HG03439 (cell line): ENCODE measurements at regions not wholly inside any gene's neighbourhood (a gene's known extent, or its start where the extent isn't known, plus 50 kb on each side); places are given as distances from the start of the nearest gene placed in this dataset.
"Not testable (repeated sequence)": the region's sequence is repeated elsewhere in the genome, so short reads cannot be mapped to it uniquely, and the experiment has no call there.

Experiments
- ATAC-seq: cut with Tn5 transposase; IDR thresholded peaks from one replicate; pipeline ENCODE4 v1.9.1; 2021; ENCODE audit warnings: mild to moderate bottlenecking, moderate library complexity; ENCODE audit not compliant: unreplicated experiment

- no peak for ATAC-seq
Observed at GRCh38 chr3:190193210-190193609, 72.5 kb upstream of the P3H2 start.

- no peak for ATAC-seq
Observed at GRCh38 chr3:190192739-190193138, 72.0 kb upstream of the P3H2 start.

GRCh38 chr3:190192087-190192486, 71.4 kb upstream of the P3H2 start:
- no peak for ATAC-seq

GRCh38 chr3:190188197-190188596, 67.5 kb upstream of the P3H2 start:
- ATAC-seq, result no peak

- ATAC-seq, result no peak
Observed at GRCh38 chr3:190183121-190183520, 62.4 kb upstream of the P3H2 start.

- no peak for ATAC-seq
Observed at GRCh38 chr3:190182418-190183043, 61.8 kb upstream of the P3H2 start.

GRCh38 chr3:190180268-190180667, 59.6 kb upstream of the P3H2 start:
- no peak for ATAC-seq

GRCh38 chr3:190178779-190179178, 58.1 kb upstream of the P3H2 start:
- no peak for ATAC-seq

- ATAC-seq, result not testable (repeated sequence)
Observed at GRCh38 chr3:190176933-190177525, 56.3 kb upstream of the P3H2 start.

GRCh38 chr3:190176106-190176505, 55.4 kb upstream of the P3H2 start:
- not testable (repeated sequence) for ATAC-seq

- ATAC-seq, result no peak
Observed at GRCh38 chr3:190175490-190175889, 54.8 kb upstream of the P3H2 start.

GRCh38 chr3:190174471-190174870, 53.8 kb upstream of the P3H2 start:
- ATAC-seq, result no peak

- ATAC-seq, result no peak
Observed at GRCh38 chr3:190173426-190173825, 52.7 kb upstream of the P3H2 start.

- no peak for ATAC-seq
Observed at GRCh38 chr3:190172751-190173150, 52.1 kb upstream of the P3H2 start.
